ENCODE measurements at regions not wholly inside any gene's neighbourhood (a gene's known extent, or its start where the extent isn't known, plus 50 kb on each side); places are given as distances from the start of the nearest gene placed in this dataset.

GRCh38 chr19:13646758-13647157 lies 117.6 kb upstream of the MRI1 start:
- H3K36me3 ChIP-seq: no peaks in the 10 kb centered on the region
- peaks cover 0 to 4% of the 10 kb centered on the region in 2 donors for H3K9me3 ChIP-seq
- TF ChIP-seq POLR2A (IDR thresholded peaks at IDR 0.05) (no peak), POLR2AphosphoS5 (IDR thresholded peaks at IDR 0.05) (no peak), CTCF (IDR thresholded peaks at IDR 0.05) (no peak)
- DNase-seq (ENCODE audit: low spot score in 2 of 2): no peak
- H3K4me3 ChIP-seq: no peak overlapping the region
- intact Hi-C loops (cut with DNase I; ENCODE audit: low total_unique reads): no loop called here
- H3K4me1 ChIP-seq: no peaks in the 10 kb centered on the region
- H3K27ac ChIP-seq: no peak overlapping the region
- H3K27me3 ChIP-seq: no peaks in the 10 kb centered on the region

GRCh38 chr19:13644645-13645044 lies 119.7 kb upstream of the MRI1 start:
- Histone ChIP-seq H3K36me3 (no peaks in the 10 kb centered on the region), H3K27me3 (no peaks in the 10 kb centered on the region), H3K4me3 (no peak overlapping the region), H3K4me1 (no peaks in the 10 kb centered on the region), H3K9me3 (peaks cover 0 to 4% of the 10 kb centered on the region in 2 donors), H3K27ac (no peak overlapping the region)
- intact Hi-C loops (cut with DNase I; ENCODE audit: low total_unique reads): no loop called here
- TF ChIP-seq POLR2AphosphoS5 (IDR thresholded peaks at IDR 0.05): no peak
- no peak for DNase-seq (ENCODE audit: low spot score in 2 of 2)

- no peaks in the 10 kb centered on the region for H3K36me3 ChIP-seq
- no peaks in the 10 kb centered on the region for H3K4me1 ChIP-seq
- H3K9me3 ChIP-seq: peaks cover 0 to 4% of the 10 kb centered on the region in 2 donors
- no peak overlapping the region for H3K4me3 ChIP-seq
- H3K27ac ChIP-seq: no peak overlapping the region
- TF ChIP-seq CTCF (IDR thresholded peaks at IDR 0.05) (no peak), POLR2A (IDR thresholded peaks at IDR 0.05) (no peak), POLR2AphosphoS5 (IDR thresholded peaks at IDR 0.05) (no peak)
- DNase-seq (ENCODE audit: low spot score in 2 of 2): no peak
- intact Hi-C loops (cut with DNase I; ENCODE audit: low total_unique reads): no loop called here
- H3K27me3 ChIP-seq: no peaks in the 10 kb centered on the region
Measured at GRCh38 chr19:13640611-13641010, 123.7 kb upstream of the MRI1 start.

- DNase-seq (ENCODE audit: low spot score in 2 of 2): no peak
- no peaks in the 10 kb centered on the region for H3K9me3 ChIP-seq
- H3K4me1 ChIP-seq: no peaks in the 10 kb centered on the region
- TF ChIP-seq CTCF (IDR thresholded peaks at IDR 0.05) (no peak), POLR2A (IDR thresholded peaks at IDR 0.05) (no peak), POLR2AphosphoS5 (IDR thresholded peaks at IDR 0.05) (no peak)
- intact Hi-C loops (cut with DNase I; ENCODE audit: low total_unique reads): no loop called here
- no peak overlapping the region for H3K4me3 ChIP-seq
- H3K36me3 ChIP-seq: no peaks in the 10 kb centered on the region
- no peak overlapping the region for H3K27ac ChIP-seq
- H3K27me3 ChIP-seq: no peaks in the 10 kb centered on the region
Measured at GRCh38 chr19:13639342-13639929, 124.9 kb upstream of the MRI1 start.

DNA sequence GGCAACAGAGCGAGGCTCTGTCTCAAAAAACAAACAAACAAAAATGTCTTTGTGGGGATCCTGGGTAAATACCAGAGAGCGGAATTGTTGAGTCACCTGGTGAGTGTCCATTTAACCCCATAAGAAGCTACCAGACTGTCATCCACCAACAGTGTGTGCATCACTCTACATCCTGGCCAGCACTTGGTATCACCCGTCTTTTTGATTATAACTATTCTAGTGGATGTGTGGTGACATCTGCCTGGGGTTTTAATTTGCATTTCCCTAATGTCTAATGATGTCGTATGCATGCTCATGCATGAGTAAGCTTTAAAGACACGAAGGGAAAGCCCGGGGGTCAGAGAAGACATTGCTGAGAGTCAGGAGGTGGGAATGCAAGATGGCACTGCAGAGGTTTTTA lies 126.7 kb upstream of the MRI1 start:
- H3K9me3 ChIP-seq: no peaks in the 10 kb centered on the region
- H3K27me3 ChIP-seq: no peaks in the 10 kb centered on the region
- no peak for DNase-seq (ENCODE audit: low spot score in 2 of 2)
- intact Hi-C loops (cut with DNase I; ENCODE audit: low total_unique reads): no loop called here
- H3K27ac ChIP-seq: no peak overlapping the region
- no peak overlapping the region for H3K4me3 ChIP-seq
- no peaks in the 10 kb centered on the region for H3K4me1 ChIP-seq
- no peak for TF ChIP-seq POLR2AphosphoS5 (IDR thresholded peaks at IDR 0.05)
- no peak for TF ChIP-seq CTCF (IDR thresholded peaks at IDR 0.05)
- TF ChIP-seq POLR2A (IDR thresholded peaks at IDR 0.05): no peak
- H3K36me3 ChIP-seq: no peaks in the 10 kb centered on the region

DNA sequence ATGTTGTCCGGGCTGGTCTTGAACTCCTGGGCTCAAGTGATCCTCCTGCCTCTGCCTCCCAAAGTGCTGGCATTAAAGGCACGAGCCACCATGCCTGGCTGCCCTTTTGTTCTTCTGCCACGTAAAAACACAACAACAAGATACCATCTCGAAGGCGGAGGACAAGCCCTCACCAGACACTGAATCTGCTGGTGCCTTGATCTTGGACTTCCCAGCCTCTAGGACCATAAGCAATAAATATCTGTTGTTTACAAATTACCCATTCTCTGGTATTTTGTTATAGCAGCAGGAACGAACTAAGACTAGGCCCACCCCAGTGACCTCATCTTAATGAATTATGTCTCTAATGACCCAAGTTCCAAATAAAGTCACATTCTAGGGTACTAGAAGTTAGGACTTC lies 128.4 kb upstream of the CACNA1A start:
- DNase-seq (ENCODE audit: low spot score in 2 of 2): no peak
- intact Hi-C loops (cut with DNase I; ENCODE audit: low total_unique reads): no loop called here
- Histone ChIP-seq H3K4me3 (no peak overlapping the region), H3K9me3 (no peaks in the 10 kb centered on the region), H3K27ac (no peak overlapping the region), H3K27me3 (no peaks in the 10 kb centered on the region), H3K36me3 (no peaks in the 10 kb centered on the region), H3K4me1 (no peaks in the 10 kb centered on the region)
- TF ChIP-seq POLR2AphosphoS5 (IDR thresholded peaks at IDR 0.05) (no peak), POLR2A (IDR thresholded peaks at IDR 0.05) (no peak), CTCF (IDR thresholded peaks at IDR 0.05) (no peak)
